8988T (cell line): ENCODE measurements at regions not wholly inside any gene's neighbourhood (a gene's known extent, or its start where the extent isn't known, plus 50 kb on each side); places are given as distances from the start of the nearest gene placed in this dataset.

Experiments
- DNase-seq: peaks from one replicate; pipeline ENCODE4 v3.0.0; 2011

GRCh38 chr10:78963074-78964034 lies 105.4 kb upstream of the ZMIZ1 start:
- DNase-seq: no peak

GRCh38 chr10:78964274-78964951 lies 104.4 kb upstream of the ZMIZ1 start:
- no peak for DNase-seq

GRCh38 chr10:78964952-78965633 lies 103.7 kb upstream of the ZMIZ1 start:
- DNase-seq: peak; percentile 43

GRCh38 chr10:78966182-78966787 lies 102.5 kb upstream of the ZMIZ1 start:
- DNase-seq: no peak

GRCh38 chr10:78966844-78967488 lies 101.8 kb upstream of the ZMIZ1 start:
- DNase-seq: no peak

- no peak for DNase-seq
These were observed 100.3 kb upstream of the ZMIZ1 start for GRCh38 chr10:78968300-78968942.

GRCh38 chr10:78968943-78969342 lies 99.8 kb upstream of the ZMIZ1 start:
- DNase-seq: no peak

- DNase-seq: no peak
These were observed 99.0 kb upstream of the ZMIZ1 start for GRCh38 chr10:78969719-78970118.

- DNase-seq: no peak
These were observed 98.5 kb upstream of the ZMIZ1 start for GRCh38 chr10:78970261-78970660.

- no peak for DNase-seq
These were observed 97.6 kb upstream of the ZMIZ1 start for GRCh38 chr10:78971094-78971682.

- DNase-seq: no peak
These were observed 96.4 kb upstream of the ZMIZ1 start for GRCh38 chr10:78972160-78972946.

- DNase-seq: peak; percentile 89
These were observed 95.5 kb upstream of the ZMIZ1 start for GRCh38 chr10:78972947-78973900.

GRCh38 chr10:78973901-78974616 lies 94.7 kb upstream of the ZMIZ1 start:
- DNase-seq: peak; percentile 64

- DNase-seq: peak; percentile 75
These were observed 94.0 kb upstream of the ZMIZ1 start for GRCh38 chr10:78974617-78975317.

GRCh38 chr10:78975926-78976325 lies 92.8 kb upstream of the ZMIZ1 start:
- no peak for DNase-seq

GRCh38 chr10:78976825-78977755 lies 91.7 kb upstream of the ZMIZ1 start:
- DNase-seq: no peak

- DNase-seq: no peak
These were observed 88.8 kb upstream of the ZMIZ1 start for GRCh38 chr10:78979938-78980337.
